ENCODE measurements at regions not wholly inside any gene's neighbourhood (a gene's known extent, or its start where the extent isn't known, plus 50 kb on each side); places are given as distances from the start of the nearest gene placed in this dataset.
"Not testable (repeated sequence)": the region's sequence is repeated elsewhere in the genome, so short reads cannot be mapped to it uniquely, and the experiment has no call there.

DNA sequence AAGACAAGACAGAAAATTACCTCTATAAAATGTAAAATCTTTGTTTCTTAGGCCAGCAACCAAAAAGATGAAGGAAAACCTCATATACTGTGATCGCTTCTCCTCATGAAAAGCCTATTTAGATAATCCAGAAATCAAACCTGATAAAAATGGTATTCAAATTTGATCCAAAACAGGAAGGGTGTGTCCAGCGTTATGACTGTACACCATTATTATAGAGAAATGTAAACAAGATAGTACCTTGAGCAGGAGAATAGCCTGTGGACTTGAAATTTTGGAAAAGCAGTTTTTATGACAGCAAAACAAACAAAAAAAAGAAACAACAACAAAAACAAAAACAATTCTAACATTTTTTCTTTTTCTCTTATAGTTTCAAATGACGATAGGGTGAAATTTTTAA lies 1382.8 kb upstream of the CDH9 start:
- DNase-seq = no peak

DNA sequence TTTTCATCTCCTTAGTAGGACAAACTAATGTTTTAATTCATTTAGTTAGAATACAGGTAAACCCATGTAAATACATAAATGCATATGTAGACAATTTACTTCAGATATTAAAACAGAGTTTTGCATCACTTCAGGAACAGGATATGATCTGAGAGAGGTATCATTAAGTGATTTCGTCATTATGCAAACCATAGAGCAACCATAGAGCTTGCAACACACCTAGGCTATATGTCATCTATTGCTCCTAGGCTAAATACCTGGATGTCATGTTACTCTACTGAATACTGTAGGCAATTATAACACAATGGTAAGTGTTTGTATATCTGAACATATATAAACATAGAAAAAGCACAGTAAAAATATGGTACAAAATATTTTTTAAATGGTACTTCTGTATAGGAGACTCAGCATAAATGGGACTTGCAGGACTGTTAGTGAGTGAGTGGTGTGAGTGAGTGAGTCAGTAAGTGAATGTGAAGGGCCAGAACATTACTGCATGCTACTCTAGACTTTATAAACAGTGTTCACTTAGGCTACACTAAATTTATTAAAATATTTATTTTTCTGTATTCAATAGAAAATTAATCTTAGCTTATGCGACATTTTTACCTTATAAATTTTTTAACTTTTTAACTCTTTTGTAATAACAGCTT lies 1377.5 kb upstream of the CDH9 start:
- DNase-seq = no peak

DNA sequence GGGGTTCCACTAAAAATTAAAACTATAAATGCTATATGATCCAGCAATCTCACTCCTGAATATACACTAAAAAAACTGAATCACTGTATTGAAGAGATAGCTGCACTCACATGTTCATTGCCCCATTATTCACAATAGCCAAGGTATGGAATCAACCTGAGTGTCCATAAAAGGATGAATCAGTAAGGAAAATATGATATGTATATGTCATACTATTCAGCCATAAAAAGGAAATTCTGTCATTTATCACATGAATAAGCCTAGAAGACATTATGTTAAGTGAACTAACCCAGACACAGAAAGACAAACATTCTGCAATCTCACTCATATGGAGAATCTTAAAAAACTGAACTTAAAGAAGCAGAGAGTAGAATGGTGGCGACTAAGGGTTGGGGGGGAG lies 1376.2 kb upstream of the CDH9 start:
- DNase-seq = no peak

DNA sequence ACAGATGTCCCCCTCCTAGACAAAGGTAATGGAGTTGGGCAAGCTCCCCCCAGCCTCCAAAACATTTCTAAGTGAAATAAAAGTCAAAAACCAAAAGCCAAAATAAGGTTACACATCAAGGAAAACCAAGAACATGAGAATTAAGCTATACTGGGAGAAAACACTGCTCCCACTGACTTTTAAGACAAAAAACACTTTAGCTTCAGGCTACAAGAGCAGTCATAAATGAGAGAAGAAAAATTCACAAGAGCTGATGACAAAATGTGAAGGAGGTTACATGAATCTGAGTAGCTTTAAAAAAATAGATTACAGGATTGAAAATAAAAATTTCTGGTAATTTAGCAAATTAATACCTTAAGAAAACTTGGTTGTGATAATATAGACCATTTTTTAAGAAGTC lies 1370.3 kb upstream of the CDH9 start:
- DNase-seq = no peak

DNA sequence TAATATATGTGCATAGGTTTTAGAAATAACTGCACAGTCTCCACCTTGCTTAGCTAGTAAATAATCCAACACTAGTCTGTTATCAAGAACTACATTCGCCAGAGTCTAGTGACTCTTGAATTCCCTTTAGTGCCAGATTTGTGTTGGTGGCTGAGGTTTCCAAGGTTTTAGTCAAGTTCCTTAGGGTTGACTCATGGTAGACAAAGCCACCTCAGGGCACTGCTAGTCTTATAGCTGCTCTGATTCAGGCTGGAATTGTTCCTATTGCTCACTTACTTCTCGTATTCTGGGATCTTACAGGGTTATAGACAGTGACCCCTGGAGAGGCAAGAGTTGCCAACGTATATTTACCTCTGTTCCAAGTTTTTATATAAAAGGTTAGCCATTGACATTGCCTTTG lies 1369.8 kb upstream of the CDH9 start:
- DNase-seq = no peak

DNA sequence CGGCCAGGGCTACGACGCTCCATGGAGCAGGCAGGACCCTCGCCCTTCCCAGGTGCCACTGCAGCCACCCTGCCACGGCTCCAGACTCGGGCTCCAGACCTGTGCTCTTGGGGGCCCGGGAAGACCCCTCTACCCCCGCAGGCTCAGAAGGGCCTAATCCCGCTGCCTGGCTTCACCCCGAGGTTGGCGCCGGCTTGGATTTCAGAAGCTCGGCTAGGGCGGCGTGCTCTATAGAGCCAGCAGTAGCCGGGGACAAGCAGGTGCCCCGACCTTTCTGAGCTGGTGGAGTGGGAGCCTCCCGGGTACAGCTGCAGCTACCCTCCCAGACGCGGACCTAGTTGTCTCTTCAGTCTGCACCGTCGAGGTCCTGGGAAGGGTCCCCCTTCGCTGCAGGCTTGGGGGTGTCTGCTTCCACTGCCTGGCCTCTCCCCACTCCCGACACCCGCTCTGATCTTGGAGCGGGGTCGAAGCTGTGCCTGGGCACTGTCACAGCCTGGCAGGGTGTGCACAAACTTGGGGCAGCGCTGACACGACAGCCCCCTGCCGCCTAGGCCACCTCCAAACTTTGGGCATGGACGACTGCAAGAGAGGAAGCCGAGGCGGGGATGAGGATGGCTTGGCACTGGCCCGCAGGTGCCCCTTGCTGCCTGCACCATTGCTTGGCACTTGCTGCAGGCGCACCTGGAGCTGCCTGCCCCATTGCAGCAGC lies 1366.1 kb upstream of the CDH9 start:
- no peak for DNase-seq

DNA sequence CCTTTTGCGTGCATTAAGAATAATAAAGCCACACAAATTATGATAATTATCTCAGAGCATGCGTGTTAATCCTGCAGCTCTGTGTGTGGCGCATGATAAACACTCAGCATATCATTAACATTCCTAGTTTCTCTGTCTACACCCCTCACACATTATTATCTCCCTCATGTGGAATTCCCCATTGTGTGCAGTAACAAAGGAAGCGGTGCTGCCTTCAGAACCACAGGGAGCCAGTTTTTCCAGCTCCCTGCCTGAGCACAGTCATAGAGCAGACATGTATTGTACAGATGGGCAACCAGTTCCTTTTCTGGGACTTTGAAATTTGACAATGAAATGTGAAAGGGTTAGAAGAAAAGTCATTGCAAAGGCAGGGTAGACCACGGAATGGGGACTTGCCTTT lies 1365.5 kb upstream of the CDH9 start:
- no peak for DNase-seq

DNA sequence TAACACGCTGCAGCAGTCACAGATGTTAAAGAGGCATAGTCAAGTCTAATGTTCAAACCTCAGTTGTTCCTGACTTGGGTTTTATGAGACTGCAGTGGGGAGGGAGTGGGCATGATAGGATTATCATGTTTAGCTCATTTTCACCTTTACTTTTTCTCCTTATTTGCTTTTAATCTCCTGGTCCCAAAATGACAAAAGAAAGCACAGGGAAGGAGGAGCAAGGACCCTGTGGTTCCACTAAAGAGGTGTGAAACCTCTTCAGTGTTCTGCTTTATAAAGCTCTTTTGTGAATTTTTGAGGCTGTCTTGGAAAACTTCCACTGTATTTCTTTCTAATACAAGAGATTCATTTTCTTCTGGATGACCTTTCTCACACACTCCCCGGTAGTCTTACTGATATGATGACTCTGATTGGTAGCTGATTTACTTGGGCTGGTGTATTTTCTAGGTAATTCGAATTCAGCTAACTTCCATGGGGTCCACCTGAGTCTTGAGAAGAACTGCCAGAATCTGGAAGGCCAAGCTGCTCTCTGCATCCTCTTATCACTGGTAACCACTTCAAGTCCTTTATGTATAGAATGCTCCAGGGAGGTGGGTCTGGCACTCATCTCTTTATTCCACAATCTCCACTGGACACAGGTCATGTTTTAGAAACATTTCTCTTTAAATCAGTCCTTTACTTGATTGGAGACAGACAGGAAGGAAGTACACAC lies 1364.4 kb upstream of the CDH9 start:
- no peak for DNase-seq

DNA sequence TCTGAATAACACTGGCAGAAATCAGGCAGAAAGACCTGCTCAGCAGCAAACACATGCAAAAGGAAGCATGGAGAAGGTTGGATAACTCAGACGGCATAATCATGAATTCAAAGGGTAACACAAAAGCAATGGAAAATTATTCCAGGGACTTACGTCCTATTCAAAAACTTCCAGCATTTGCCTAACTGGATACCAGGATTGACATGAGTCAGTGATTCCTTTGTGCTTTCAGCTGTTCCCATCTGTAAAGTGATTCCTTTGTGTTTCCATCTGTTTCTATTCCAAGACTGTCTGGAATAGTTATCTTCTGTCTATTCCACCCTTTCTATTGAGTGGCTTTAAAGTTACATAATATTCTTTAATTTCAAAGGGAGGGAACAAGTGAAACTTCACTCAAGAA lies 1361.7 kb upstream of the CDH9 start:
- no peak for DNase-seq

DNA sequence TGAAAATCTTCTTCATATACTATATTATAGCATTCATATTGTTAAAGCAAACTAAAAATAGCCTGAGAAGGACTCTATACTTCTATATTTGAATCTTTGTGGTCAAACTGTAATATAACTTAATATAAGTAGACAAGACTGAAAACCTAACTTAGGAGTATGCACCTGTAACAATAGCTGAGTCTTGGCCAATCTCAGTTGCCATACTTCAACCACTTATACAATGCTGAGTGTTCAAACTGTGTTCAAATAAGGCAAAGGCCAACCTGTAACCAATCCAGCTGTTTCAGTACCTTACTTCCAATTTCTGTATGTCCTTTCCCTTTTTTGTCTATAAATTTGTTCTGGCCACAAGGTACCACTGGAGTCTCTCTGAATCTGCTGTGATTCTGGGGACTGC lies 1360.8 kb upstream of the CDH9 start:
- DNase-seq = no peak

DNA sequence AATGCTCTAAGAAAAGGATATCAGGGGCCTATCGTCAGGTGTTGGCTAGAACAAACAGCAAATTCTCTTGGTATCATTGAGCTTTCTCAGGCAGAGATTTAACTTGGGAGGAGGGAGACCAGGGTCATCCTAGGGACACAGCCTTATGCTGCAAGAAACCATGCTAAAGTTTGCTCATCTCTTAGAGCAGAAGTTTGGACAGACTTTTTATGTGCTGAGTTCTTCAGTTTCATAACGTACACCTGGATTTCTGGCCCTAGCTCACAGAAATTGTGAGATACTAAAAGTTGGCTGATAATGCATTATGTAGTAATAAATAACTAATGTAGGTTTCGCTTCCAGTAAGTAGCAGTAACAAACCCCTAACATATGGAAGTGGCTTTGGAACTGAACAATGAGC lies 1359.8 kb upstream of the CDH9 start:
- DNase-seq = no peak

DNA sequence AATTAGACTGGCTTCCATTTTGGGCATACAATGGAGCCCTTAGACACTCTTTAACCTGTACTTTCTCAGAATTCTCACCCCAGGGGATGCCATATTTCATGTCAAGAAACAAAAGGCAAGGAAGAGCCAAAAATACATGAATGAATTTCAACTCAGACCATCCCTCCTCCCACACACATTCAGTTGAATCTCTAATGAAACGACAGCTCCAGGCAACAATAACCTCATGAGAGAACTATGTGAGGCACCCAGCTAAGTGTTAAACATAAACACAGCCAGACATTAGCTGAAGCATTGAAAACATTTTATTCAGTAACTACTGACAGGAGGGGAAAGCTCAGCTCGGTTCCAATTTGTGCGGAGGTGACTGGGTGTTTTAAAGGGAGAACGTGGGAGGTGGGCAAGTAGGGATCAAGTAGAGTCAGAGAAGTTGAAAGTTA lies 1359.1 kb upstream of the CDH9 start:
- no peak for DNase-seq

DNA sequence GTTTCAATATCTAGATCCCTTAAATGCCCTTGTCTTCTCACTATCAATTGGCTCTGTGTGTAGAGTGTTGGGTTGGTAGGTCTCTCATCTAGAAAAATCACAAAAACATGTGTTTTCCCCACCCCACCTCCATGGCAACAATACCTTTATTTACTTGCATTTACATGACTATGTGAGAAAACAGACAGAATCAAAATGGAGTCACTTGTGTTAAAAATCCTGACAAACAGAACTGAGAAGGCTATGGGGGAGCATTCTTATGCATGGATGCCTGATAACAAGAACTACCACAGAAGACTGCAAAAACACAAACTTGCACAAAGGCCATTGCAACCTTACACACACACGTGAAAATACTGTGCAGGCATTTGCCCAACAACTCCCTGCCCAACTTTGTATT lies 1352.9 kb upstream of the CDH9 start:
- no peak for DNase-seq

DNA sequence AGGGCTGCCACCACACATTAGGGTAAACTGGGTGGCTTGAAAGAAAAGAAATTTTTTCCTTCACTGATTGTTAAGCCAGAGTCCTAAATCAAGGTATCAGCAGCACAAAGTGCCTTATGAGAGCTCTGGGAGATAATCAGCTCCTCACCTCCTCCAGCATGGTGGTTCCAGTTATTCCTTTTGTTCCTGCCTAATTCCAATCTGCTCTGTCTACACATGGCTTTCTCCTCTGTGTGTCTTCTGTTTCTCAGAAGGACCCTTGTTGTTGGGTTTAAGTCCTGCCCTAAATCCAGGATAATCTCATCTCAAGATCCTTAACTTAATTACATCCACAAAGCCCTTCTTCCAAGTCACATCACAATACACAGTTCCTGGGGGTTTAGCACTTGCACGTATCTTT lies 1352.0 kb upstream of the CDH9 start:
- DNase-seq = no peak

DNA sequence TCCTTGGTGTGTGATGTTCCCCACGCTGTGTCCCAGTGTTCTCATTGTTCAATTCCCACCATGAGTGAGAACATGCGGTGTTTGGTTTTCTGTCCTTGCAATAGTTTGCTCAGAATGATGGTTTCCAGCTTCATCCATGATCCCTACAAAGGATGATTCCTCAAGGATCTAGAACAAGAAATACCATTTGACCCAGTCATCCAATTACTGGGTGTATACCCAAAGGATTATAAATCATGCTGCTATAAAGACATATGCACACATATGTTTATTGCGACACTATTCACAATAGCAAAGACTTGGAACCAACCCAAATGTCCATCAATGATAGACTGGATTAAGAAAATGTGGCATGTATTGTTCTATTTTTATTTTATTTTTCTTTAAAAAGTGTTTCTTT lies 1351.3 kb upstream of the CDH9 start:
- DNase-seq = not testable (repeated sequence)

DNA sequence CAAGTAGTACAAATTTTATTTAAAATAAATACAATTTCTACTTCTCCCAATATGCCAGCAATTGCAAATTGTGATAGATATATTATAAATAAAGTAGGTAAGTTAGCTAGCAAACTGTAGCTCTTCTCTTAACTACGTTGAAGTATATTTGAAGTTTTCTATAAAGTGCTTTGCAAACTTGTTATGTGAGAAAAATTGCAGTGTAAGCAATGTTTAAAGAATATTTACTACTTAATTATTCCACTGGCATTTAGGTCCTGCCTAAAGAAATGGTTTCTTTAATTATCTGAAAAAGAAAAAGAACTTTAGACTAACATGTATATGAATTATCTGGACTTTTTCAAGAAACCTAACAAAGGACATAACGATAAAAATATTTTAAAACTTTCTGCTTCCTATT lies 1350.0 kb upstream of the CDH9 start:
- no peak for DNase-seq

DNA sequence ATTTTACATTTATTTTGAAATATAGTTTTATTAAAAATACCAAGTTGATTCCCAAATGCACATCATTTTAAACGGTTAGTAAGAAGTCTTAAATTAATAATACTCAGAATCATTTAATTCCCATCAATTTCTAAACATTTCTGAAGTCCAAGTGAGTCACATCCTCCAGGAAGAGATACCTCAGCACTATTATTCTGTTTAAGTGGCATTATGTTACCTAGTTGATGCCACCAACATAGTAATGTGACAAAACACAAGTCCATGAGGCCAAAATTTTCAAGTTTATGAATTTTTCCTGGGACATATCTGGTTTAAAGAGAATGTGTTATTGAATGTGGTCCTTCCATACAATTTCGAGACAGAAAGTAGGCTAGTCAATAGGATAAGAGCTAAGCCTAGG lies 1348.3 kb upstream of the CDH9 start:
- no peak for DNase-seq

DNA sequence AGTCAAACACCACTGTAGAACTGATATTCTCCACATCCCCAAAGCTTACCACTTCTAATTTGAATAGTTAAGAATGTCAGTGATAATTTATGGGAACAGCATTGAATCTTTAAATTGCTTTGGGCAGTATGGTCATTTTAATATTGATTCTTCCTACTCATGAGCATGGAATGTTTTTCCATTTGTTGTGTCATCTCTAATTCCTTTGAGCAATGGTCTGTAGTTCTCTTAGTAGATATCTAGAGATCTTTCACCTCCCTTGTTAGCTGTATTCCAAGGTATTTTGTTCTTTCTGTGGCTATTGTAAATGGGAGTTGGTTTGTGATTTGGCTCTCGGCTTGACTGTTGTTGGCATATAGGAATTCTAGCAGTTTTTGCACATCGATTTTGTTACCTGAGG lies 1341.8 kb upstream of the CDH9 start:
- DNase-seq = no peak

DNA sequence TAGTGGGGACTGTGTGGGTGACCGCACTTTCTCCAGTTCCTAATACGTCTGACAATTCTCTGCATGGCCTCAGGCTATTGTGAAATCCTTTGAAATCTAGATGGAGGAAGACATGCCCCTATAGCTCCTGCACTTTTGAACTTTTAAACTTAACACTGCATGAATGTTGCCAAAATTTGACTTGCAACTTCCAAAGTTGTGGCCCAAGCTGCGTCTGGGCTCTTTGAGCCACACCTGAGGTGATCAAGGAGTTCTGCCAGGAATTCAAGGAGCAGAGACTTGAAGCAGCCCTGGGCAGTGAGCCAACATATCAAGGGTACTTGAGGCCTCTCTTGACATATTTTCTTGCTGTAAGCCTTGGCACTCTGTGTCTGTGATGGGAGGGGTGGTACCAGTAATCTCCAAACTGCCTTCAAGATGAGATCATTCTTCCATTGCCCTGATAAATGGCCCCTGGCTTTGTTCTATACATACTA lies 1336.1 kb upstream of the CDH9 start:
- no peak for DNase-seq

DNA sequence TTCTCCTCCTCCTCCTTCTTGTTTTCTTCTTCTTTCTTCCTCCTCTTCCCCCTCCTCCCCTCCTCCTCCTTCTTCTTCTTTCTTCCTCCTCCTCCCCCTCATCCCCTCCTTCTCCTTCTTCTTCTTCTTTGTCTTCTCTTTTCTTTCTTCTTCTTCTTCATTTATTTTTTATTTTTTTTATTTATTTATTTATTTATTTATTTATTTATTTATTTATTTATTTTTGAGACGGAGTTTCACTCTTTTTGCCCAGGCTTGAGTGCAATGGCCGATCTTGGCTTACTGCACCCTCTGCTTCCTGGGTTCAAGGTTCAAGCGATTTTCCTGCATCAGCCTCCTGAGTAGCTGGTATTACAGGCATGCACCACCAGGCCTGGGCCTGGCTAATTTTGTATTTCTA lies 1332.5 kb upstream of the CDH9 start:
- DNase-seq = no peak

DNA sequence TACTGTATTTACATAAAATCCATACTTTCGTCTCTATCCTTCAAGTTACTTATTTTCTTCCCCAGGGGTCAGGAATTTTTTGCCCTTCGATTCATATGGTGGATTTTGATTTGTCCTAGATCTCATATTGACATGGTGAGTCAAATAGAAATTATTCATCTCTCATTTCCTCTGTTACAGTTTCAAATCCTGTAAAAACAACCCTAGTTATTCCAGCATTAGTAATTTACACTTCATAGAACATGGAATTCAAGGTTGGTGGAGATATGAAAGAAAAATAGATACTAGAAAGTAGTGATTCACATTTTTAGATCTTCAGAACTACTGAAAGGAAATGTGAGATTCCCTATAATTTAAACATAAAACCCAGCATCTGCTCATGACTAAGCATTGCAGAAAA lies 1331.0 kb upstream of the CDH9 start:
- DNase-seq = no peak

DNA sequence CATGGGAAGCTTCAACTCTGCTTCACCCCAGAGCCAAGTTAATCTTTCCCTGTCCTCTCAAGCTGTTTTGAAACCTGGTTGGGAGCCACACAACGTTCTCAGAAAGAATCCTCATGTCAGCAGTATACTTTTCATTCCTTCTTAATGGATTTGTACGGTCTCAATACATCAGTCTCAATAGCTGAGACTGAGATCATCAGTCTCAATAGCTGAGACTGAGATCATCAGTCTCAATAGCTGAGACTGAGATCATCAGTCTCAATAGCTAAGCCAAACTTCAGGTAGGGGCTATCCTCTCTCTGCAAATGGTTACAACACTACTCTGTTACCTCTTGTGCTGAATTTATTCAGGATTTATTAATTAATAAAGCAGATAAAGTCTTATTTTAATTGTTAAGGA lies 1317.4 kb upstream of the CDH9 start:
- no peak for DNase-seq

DNA sequence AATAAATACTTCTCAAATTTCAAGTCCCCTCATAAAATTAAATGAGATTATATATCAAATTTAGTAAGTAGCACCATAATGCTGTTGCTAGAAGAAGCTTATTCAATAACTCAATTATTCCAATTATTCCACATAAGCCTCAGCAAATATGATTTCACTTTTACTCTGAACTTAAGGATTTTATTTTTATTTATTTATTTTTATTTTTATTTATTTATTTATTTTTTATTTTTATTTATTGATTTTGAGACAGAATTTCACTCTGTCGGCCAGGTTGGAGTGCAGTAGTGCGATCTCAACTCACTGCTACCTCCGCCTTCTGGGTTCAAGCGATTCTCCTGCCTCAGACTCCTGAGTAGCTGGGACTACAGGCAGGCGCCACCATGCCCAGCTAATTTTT lies 1308.3 kb upstream of the CDH9 start:
- no peak for DNase-seq

DNA sequence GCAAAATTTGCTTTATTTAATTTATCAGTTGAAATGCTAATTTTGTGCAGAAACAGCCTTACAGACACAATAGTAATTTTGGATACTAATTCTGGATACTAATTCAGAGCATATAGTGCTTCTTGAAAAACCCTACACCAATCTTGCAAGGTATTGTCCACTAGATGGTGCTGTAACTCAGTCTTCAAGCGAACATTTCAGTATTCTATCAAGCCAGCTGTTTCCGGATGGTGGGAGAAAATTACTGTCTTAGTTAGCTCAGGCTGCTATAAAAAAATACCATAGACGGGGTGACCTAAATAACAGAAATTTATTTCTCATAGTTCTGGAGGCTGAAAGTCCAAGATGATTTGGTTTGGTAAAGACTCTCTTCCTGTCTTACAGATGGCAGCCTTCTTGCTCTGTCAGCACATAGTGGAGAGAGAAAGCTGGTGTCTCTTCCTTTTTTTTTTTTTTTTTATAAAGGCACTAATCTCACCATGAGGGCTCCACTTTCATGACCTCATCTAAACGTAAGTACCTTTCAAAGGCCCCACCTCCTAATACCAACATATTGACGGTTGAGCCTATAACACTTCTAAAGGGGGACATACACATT lies 1306.5 kb upstream of the CDH9 start:
- no peak for DNase-seq
